Liver (tissue), 7 donors: ENCODE measurements at regions not wholly inside any gene's neighbourhood (a gene's known extent, or its start where the extent isn't known, plus 50 kb on each side); places are given as distances from the start of the nearest gene placed in this dataset.

Source experiments
- DNase-seq: peaks from one replicate; pipeline ENCODE4 v3.0.0-alpha.2; 2017; ENCODE audit warnings: low spot score
- H3K27ac ChIP-seq, 2 donors: one replicate each; pipeline ENCODE4 v1.7.0; 2013; ENCODE audit warnings: inconsistent platforms in 2 of 2, low read length in 2 of 2, control low read depth in 1 of 2, low read depth in 1 of 2, mild to moderate bottlenecking in 1 of 2
- H3K27me3 ChIP-seq, 4 donors: one replicate each; pipeline versions ENCODE4 v1.6.1 to v1.7.0; 2013; ENCODE audit warnings: low read length in 3 of 4, inconsistent platforms in 1 of 4, mild to moderate bottlenecking in 1 of 4, moderate library complexity in 1 of 4; ENCODE audit not compliant: control insufficient read depth in 4 of 4, insufficient read depth in 4 of 4
- H3K36me3 ChIP-seq, 4 donors: one replicate each; pipeline versions ENCODE4 v1.6.1 to v1.7.0; 2013; ENCODE audit warnings: low read length in 3 of 4, mild to moderate bottlenecking in 3 of 4, low read depth in 1 of 4, moderate library complexity in 1 of 4; ENCODE audit not compliant: control insufficient read depth in 4 of 4, insufficient read depth in 3 of 4
- H3K4me1 ChIP-seq, 4 donors: one replicate each; pipeline versions ENCODE4 v1.6.1 to v1.7.0; 2013; ENCODE audit warnings: low read length in 3 of 4, mild to moderate bottlenecking in 3 of 4, moderate library complexity in 1 of 4; ENCODE audit not compliant: control insufficient read depth in 4 of 4, insufficient read depth in 4 of 4
- H3K4me3 ChIP-seq, 3 donors: one replicate each; pipeline versions ENCODE4 v1.6.1 to v1.7.0; 2013; ENCODE audit warnings: low read length in 3 of 3, control low read depth in 1 of 3, low read depth in 1 of 3, mild to moderate bottlenecking in 1 of 3
- H3K9ac ChIP-seq, 2 donors: one replicate each; pipeline ENCODE4 v1.7.0; 2013; ENCODE audit warnings: low read length in 2 of 2, mild to moderate bottlenecking in 2 of 2, moderate library complexity in 2 of 2, control low read depth in 1 of 2, low read depth in 1 of 2
- H3K9me3 ChIP-seq, 4 donors: one replicate each; pipeline versions ENCODE4 v1.6.1 to v1.7.0; 2013; ENCODE audit warnings: low read length in 3 of 4; ENCODE audit not compliant: control insufficient read depth in 4 of 4
- ATF3 ChIP-seq: IDR thresholded peaks from 2 replicates; pipeline ENCODE4 v1.6.1; 2016; ENCODE audit warnings: antibody characterized with exemption
- FOXA1 ChIP-seq: IDR thresholded peaks from 2 replicates; pipeline ENCODE4 v1.6.1; 2016; ENCODE audit warnings: antibody characterized with exemption
- FOXA2 ChIP-seq: IDR thresholded peaks from 2 replicates; pipeline ENCODE4 v1.6.1; 2016; ENCODE audit warnings: antibody characterized with exemption
- GABPA ChIP-seq, 2 donors: IDR thresholded peaks in 1 of 2; conservative IDR thresholded peaks in 1 of 2; 2 replicates each; pipeline ENCODE4 v1.6.1; 2016; ENCODE audit warnings: antibody characterized with exemption in 2 of 2, mild to moderate bottlenecking in 1 of 2, moderate library complexity in 1 of 2
- HNF4G ChIP-seq: IDR thresholded peaks from 2 replicates; pipeline ENCODE4 v1.6.1; 2016; ENCODE audit warnings: antibody characterized with exemption
- JUND ChIP-seq, 2 donors: IDR thresholded peaks; 2 replicates each; pipeline ENCODE4 v1.6.1; 2016; ENCODE audit warnings: antibody characterized with exemption in 2 of 2
- MAX ChIP-seq: IDR thresholded peaks from 2 replicates; pipeline ENCODE4 v1.6.1; 2016; ENCODE audit warnings: antibody characterized with exemption
- NR2F2 ChIP-seq: IDR thresholded peaks from 2 replicates; pipeline ENCODE4 v1.6.1; 2016; ENCODE audit warnings: antibody characterized with exemption
- RAD21 ChIP-seq, 2 donors: IDR thresholded peaks; 2 replicates each; pipeline ENCODE4 v1.6.1; 2016; ENCODE audit warnings: antibody characterized with exemption in 2 of 2, mild to moderate bottlenecking in 2 of 2
- REST ChIP-seq: IDR thresholded peaks from 2 replicates; pipeline ENCODE4 v1.6.1; 2016; ENCODE audit warnings: antibody characterized with exemption, mild to moderate bottlenecking
- RXRA ChIP-seq, 2 donors: IDR thresholded peaks; 2 replicates each; pipeline ENCODE4 v1.6.1; 2017 to 2018; ENCODE audit warnings: antibody characterized with exemption in 2 of 2, mild to moderate bottlenecking in 1 of 2
- SP1 ChIP-seq: IDR thresholded peaks from 2 replicates; pipeline ENCODE4 v1.6.1; 2018; ENCODE audit warnings: antibody characterized with exemption, mild to moderate bottlenecking
- TAF1 ChIP-seq: conservative IDR thresholded peaks from 2 replicates; pipeline ENCODE4 v1.6.1; 2016; ENCODE audit warnings: antibody characterized with exemption, mild to moderate bottlenecking
- YY1 ChIP-seq: IDR thresholded peaks from 2 replicates; pipeline ENCODE4 v1.6.1; 2016; ENCODE audit warnings: antibody characterized with exemption, mild to moderate bottlenecking
- WGBS: extraction: QIAGEN DNeasy Blood & Tissue Kit; methylation state at CpG from one replicate; pipeline ENCODE4 v1.1.7; 2013; 5-methylcytosine and 5-hydroxymethylcytosine counted together
- TF ChIP-seq, protein P1 (sequence below): IDR thresholded peaks from 2 replicates; pipeline ENCODE4 v1.6.1; 2016; ENCODE audit warnings: antibody characterized with exemption
- donor health status: healthy.
- donor health status: healthy.
- donor health status: healthy.
- donor health status: healthy.

GRCh38 chrX:40331762-40332161 is 234.0 kb upstream of the BCOR start (continued):
- TF ChIP-seq REST (no peak), NR2F2 (no peak), JUND (IDR thresholded peaks at IDR 0.05) (no peak)

DNA sequence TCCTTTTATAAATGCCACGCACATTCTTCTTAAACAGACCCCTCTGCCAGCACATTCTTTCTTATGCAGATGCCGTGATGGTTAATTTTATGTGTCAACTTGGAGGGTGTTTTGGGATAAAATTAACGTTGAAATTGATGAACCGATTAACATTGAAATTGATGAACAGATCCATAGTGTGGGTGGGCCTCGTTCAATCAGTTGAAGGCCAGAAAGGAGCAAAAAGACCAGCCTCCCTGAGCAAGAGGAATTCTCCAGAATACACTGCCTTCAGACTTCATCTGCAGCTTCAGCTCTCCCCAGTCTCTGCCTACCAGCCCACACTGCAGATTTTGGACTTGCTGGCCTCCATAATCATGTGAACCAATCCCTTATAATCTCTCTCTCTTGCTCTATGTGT is 233.6 kb upstream of the BCOR start:
- no peak overlapping the region for H3K9ac ChIP-seq
- TF ChIP-seq FOXA1 (no peak), TAF1 (no peak), YY1 (no peak), JUND (IDR thresholded peaks at IDR 0.05) (no peak), ATF3 (no peak), HNF4G (no peak), RAD21 (IDR thresholded peaks at IDR 0.05) (no peak), SP1 (no peak), MAX (no peak), NR2F2 (no peak), FOXA2 (no peak), RXRA (IDR thresholded peaks at IDR 0.05) (no peak)
- TF ChIP-seq, protein P1, sequence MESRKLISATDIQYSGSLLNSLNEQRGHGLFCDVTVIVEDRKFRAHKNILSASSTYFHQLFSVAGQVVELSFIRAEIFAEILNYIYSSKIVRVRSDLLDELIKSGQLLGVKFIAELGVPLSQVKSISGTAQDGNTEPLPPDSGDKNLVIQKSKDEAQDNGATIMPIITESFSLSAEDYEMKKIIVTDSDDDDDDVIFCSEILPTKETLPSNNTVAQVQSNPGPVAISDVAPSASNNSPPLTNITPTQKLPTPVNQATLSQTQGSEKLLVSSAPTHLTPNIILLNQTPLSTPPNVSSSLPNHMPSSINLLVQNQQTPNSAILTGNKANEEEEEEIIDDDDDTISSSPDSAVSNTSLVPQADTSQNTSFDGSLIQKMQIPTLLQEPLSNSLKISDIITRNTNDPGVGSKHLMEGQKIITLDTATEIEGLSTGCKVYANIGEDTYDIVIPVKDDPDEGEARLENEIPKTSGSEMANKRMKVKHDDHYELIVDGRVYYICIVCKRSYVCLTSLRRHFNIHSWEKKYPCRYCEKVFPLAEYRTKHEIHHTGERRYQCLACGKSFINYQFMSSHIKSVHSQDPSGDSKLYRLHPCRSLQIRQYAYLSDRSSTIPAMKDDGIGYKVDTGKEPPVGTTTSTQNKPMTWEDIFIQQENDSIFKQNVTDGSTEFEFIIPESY, result no peak
- H3K27ac ChIP-seq, result no peak overlapping the region
- no peaks in the 10 kb centered on the region for H3K36me3 ChIP-seq
- H3K9me3 ChIP-seq, result no peaks in the 10 kb centered on the region
- DNase-seq, result no peak
- peaks cover 0 to 2% (median 0%) of the 10 kb centered on the region in 4 donors for H3K27me3 ChIP-seq
- 80% methylated on average over 5 of the region's 5 CpGs for WGBS
- no peak overlapping the region for H3K4me3 ChIP-seq
- no peaks in the 10 kb centered on the region for H3K4me1 ChIP-seq

DNA sequence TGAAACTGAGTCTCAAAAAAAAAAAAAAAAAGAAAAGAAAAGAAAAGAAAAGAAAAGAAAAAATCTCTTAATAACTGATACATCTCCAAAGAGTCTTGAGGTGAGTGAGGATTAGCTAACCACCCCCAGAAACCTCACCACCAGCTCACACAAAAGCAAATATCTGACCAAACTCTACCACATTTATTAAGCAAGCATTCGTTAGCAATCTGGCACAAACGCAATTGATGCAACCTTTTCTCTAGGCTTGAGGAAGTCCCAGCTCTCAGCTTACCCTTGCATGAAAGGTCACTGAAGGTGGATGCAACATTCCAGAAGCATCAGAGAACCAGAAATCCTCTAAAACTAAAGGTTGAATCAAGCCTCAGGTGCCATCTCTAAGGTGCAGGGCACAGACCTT is 231.9 kb upstream of the BCOR start:
- DNase-seq, result no peak
- Histone ChIP-seq H3K4me3 (no peak overlapping the region), H3K36me3 (no peaks in the 10 kb centered on the region), H3K9ac (no peak overlapping the region), H3K27ac (no peak overlapping the region), H3K9me3 (no peaks in the 10 kb centered on the region), H3K4me1 (no peaks in the 10 kb centered on the region), H3K27me3 (peaks cover 0 to 3% (median 0%) of the 10 kb centered on the region in 4 donors)
- no peak for TF ChIP-seq NR2F2
- TF ChIP-seq YY1, result no peak
- TF ChIP-seq, protein P1, result no peak
- TF ChIP-seq HNF4G, result no peak
- TF ChIP-seq FOXA2, result no peak
- TF ChIP-seq MAX, result no peak
- no peak for TF ChIP-seq SP1
- TF ChIP-seq ATF3, result no peak
- no peak for TF ChIP-seq GABPA (IDR thresholded peaks at IDR 0.05 in 1 of 2, conservative IDR thresholded peaks at IDR 0.05 in 1 of 2)
- no peak for TF ChIP-seq JUND (IDR thresholded peaks at IDR 0.05)
- TF ChIP-seq RXRA (IDR thresholded peaks at IDR 0.05), result no peak
- 77% methylated on average over 2 of the region's 2 CpGs for WGBS
